OCI-LY7 (cell line): ENCODE measurements at regions not wholly inside any gene's neighbourhood (a gene's known extent, or its start where the extent isn't known, plus 50 kb on each side); places are given as distances from the start of the nearest gene placed in this dataset.
"Not testable (repeated sequence)": the region's sequence is repeated elsewhere in the genome, so short reads cannot be mapped to it uniquely, and the experiment has no call there.

Experiments used
- BruUV-seq: library from RNA; stranded (reverse); fragments of 400-500 nt; replicated peaks from 2 replicates; lab custom pipeline; 2021; lab: Mats Ljungman, UMichigan
- CTCF ChIA-PET: fragments of 300-600 bp; sonication (Branson Sonifier 250); formaldehyde crosslinking; loops from one replicate; lab custom pipeline; 2022; ENCODE audit warnings: antibody characterized with exemption; ENCODE audit not compliant: unreplicated experiment; lab: Charles Lee
- POLR2A ChIA-PET: fragments of 300-600 bp; sonication (Branson Sonifier 250); formaldehyde crosslinking; loops from one replicate; lab custom pipeline; 2022; ENCODE audit warnings: antibody characterized with exemption; lab: Charles Lee
- DNase-seq: peaks from one replicate; pipeline ENCODE4 v3.0.0-alpha.2; 2015; ENCODE audit warnings: low spot score
- H2AFZ ChIP-seq: fragments of 200-600 bp; sonication (generic), shearing (Covaris generic); 2 replicates; pipeline ENCODE4 v1.6.1; 2014; ENCODE audit warnings: mild to moderate bottlenecking, antibody characterized with exemption, low read length, moderate library complexity
- H3K27ac ChIP-seq: fragments of 200-600 bp; sonication (generic); 2 replicates; pipeline ENCODE4 v1.5.1; 2014; ENCODE audit warnings: mixed run types, low read depth, mild to moderate bottlenecking, moderate library complexity, low read length, inconsistent platforms; ENCODE audit not compliant: poor library complexity, severe bottlenecking
- H3K36me3 ChIP-seq: fragments of 200-600 bp; sonication (generic); 2 replicates; pipeline ENCODE4 v1.6.1; 2014; ENCODE audit warnings: mild to moderate bottlenecking, antibody characterized with exemption, low read length, moderate library complexity, mixed read lengths; ENCODE audit not compliant: insufficient read depth
- H3K4me1 ChIP-seq: fragments of 200-600 bp; sonication (generic); 2 replicates; pipeline ENCODE4 v1.5.1; 2014; ENCODE audit warnings: mild to moderate bottlenecking, low read length; ENCODE audit not compliant: insufficient read depth, poor library complexity, severe bottlenecking
- H3K4me2 ChIP-seq: fragments of 200-600 bp; sonication (generic); 2 replicates; pipeline ENCODE4 v1.6.1; 2014; ENCODE audit warnings: mild to moderate bottlenecking, low read length
- H3K4me3 ChIP-seq: fragments of 200-600 bp; sonication (generic); 2 replicates; pipeline ENCODE4 v1.5.1; 2014; ENCODE audit warnings: mild to moderate bottlenecking, low read depth, low read length; ENCODE audit not compliant: poor library complexity, severe bottlenecking
- H3K79me2 ChIP-seq: fragments of 200-600 bp; sonication (generic); 2 replicates; pipeline ENCODE4 v1.6.1; 2016; ENCODE audit warnings: low read depth, mild to moderate bottlenecking, low read length, moderate library complexity, mixed read lengths; ENCODE audit not compliant: insufficient read depth
- H3K9me2 ChIP-seq: fragments of 200-600 bp; sonication (generic); 2 replicates; pipeline ENCODE4 v1.6.1; 2016; ENCODE audit warnings: mild to moderate bottlenecking, low read length, mixed read lengths; ENCODE audit not compliant: insufficient read depth
- H3K9me3 ChIP-seq: fragments of 200-600 bp; sonication (generic); 2 replicates; pipeline ENCODE4 v1.6.1; 2014; ENCODE audit warnings: mild to moderate bottlenecking, mixed run types, low read length, mixed read lengths
- H4K20me1 ChIP-seq: fragments of 200-600 bp; sonication (generic); 2 replicates; pipeline ENCODE4 v1.6.1; 2014; ENCODE audit warnings: mild to moderate bottlenecking, antibody characterized with exemption, low read length, moderate library complexity, mixed read lengths; ENCODE audit not compliant: insufficient read depth
- EZH2phosphoT487 ChIP-seq: fragments of 200-600 bp; sonication (generic); IDR thresholded peaks from 2 replicates; pipeline ENCODE4 v1.6.1; 2018; ENCODE audit warnings: low read depth, borderline replicate concordance, mild to moderate bottlenecking, mixed run types, antibody characterized with exemption, low read length, moderate library complexity, mixed read lengths
- intact Hi-C: fragments of 100-400 bp; cut with micrococcal nuclease; formaldehyde crosslinking; loops from one replicate; pipeline ENCODE4 v1.10.0; 2022; ENCODE audit not compliant: unreplicated experiment
- TF ChIP-seq, protein P1 (sequence below): fragments of 200-600 bp; sonication (generic); conservative IDR thresholded peaks from 2 replicates; pipeline ENCODE4 v1.5.1; 2014; ENCODE audit warnings: mild to moderate bottlenecking, antibody characterized with exemption, low read length, moderate library complexity, mixed read lengths

DNA sequence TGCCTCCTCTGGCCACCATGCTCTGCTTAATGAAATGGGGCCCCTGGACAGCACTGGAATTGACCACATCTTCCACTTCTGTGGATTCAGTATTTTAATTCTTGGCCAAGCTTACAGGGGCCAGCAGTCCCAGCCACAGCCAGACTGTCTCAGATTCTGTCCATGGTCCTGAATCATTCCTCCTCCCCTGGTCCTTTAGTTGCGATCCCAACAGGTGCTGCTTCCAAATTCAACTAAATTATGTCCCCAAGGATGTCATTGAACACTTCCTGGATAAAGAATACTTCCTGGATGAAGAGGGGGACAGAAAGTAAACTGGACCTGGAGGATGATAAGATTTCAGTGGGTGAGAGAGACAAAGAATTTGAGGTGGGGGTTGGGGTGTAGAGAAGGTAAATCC is 111.1 kb upstream of the FOXB1 start:
- Histone ChIP-seq H3K4me3 (no peak overlapping the region), H3K4me1 (no peaks in the 10 kb centered on the region), H3K79me2 (no peaks in the 10 kb centered on the region), H3K4me2 (no peak overlapping the region), H3K9me3 (no peaks in the 10 kb centered on the region), H3K9me2 (no peaks in the 10 kb centered on the region), H4K20me1 (no peaks in the 10 kb centered on the region), H3K27ac (no peak overlapping the region), H2AFZ (no peak overlapping the region), H3K36me3 (no peaks in the 10 kb centered on the region)
- no TSS peak for BruUV-seq
- intact Hi-C loops: no loop called here
- POLR2A ChIA-PET: no interaction called here
- CTCF ChIA-PET: no interaction called here
- TF ChIP-seq, protein P1, sequence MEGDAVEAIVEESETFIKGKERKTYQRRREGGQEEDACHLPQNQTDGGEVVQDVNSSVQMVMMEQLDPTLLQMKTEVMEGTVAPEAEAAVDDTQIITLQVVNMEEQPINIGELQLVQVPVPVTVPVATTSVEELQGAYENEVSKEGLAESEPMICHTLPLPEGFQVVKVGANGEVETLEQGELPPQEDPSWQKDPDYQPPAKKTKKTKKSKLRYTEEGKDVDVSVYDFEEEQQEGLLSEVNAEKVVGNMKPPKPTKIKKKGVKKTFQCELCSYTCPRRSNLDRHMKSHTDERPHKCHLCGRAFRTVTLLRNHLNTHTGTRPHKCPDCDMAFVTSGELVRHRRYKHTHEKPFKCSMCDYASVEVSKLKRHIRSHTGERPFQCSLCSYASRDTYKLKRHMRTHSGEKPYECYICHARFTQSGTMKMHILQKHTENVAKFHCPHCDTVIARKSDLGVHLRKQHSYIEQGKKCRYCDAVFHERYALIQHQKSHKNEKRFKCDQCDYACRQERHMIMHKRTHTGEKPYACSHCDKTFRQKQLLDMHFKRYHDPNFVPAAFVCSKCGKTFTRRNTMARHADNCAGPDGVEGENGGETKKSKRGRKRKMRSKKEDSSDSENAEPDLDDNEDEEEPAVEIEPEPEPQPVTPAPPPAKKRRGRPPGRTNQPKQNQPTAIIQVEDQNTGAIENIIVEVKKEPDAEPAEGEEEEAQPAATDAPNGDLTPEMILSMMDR: no peak
- TF ChIP-seq EZH2phosphoT487: no peak
- DNase-seq: no peak

DNA sequence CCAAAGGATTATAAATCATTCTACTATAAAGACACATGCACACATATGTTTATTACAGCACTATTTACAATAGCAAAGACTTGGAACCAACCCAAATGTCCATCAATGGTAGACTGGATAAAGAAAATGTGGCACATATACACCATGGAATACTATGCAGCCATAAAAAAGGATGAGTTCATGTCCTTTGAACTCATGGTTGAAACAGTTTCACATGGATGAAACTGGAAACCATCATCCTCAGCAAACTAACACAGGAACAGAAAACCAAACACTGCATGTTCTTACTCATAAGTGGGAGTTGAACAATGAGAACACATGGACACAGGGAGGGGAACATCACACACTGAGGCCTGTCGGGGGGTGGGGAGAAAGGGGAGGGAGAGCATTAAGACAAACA is 116.2 kb upstream of the FOXB1 start:
- H4K20me1 ChIP-seq, POLR2A ChIA-PET, DNase-seq, CTCF ChIA-PET, H3K4me2 ChIP-seq, H3K27ac ChIP-seq, H2AFZ ChIP-seq, BruUV-seq, H3K9me2 ChIP-seq, H3K4me3 ChIP-seq, H3K79me2 ChIP-seq, H3K36me3 ChIP-seq, H3K4me1 ChIP-seq, H3K9me3 ChIP-seq, intact Hi-C loops: not testable (repeated sequence)

DNA sequence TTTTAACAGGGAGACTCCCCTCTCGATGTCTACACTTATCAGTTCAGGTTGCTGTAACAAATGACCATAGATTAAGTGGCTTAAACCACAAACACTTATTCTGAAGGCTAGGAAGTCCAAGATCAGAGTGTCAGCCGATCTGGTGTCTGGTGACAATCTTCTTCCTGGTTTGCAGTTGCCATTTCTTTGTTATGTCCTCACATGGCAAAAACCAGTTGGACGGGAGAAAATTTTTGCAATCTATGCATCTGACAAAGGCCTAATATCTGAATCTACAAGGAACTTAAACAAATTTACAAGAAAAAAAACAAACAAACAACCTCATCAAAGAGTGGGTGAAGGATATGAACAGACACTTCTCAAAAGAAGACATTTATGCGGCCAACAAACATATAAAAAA is 116.9 kb upstream of the FOXB1 start:
- H3K9me3 ChIP-seq: no peaks in the 10 kb centered on the region
- DNase-seq: no peak
- no peaks in the 10 kb centered on the region for H3K9me2 ChIP-seq
- no peaks in the 10 kb centered on the region for H3K4me1 ChIP-seq
- no peaks in the 10 kb centered on the region for H4K20me1 ChIP-seq
- intact Hi-C loops: no loop called here
- no TSS peak for BruUV-seq
- ChIA-PET CTCF (no interaction called here), POLR2A (no interaction called here)
- no peak overlapping the region for H3K4me3 ChIP-seq
- no peak overlapping the region for H3K4me2 ChIP-seq
- no peaks in the 10 kb centered on the region for H3K36me3 ChIP-seq
- H3K79me2 ChIP-seq: no peaks in the 10 kb centered on the region
- H2AFZ ChIP-seq: no peak overlapping the region
- H3K27ac ChIP-seq: no peak overlapping the region
- TF ChIP-seq, protein P1: no peak
- no peak for TF ChIP-seq EZH2phosphoT487
